ENCODE measurements at regions not wholly inside any gene's neighbourhood (a gene's known extent, or its start where the extent isn't known, plus 50 kb on each side); places are given as distances from the start of the nearest gene placed in this dataset.

DNA sequence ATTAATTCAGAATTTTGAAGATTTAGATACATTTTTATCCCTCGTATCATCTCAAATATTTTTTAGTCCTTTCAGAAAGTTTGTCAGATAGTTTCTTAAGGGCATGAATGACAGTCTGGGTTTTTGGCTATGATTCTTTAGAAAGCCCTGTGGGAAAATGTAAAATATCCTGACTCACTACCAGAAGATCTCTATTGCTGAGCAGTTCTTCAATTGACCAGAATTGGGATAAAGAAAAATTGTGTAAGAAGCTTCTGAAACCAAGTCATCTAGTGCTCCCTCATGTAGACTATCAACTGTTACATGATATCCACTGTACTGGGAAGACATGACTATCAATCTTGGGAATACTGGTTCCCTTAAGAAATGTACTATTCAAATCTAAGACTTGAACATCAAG is 608.3 kb upstream of the CHRM3 start (continued):
- no peak for TF ChIP-seq ZNF292 (tag by site-specific recombination; IDR thresholded peaks at IDR 0.05; ENCODE audit: borderline replicate concordance, low read depth)

DNA sequence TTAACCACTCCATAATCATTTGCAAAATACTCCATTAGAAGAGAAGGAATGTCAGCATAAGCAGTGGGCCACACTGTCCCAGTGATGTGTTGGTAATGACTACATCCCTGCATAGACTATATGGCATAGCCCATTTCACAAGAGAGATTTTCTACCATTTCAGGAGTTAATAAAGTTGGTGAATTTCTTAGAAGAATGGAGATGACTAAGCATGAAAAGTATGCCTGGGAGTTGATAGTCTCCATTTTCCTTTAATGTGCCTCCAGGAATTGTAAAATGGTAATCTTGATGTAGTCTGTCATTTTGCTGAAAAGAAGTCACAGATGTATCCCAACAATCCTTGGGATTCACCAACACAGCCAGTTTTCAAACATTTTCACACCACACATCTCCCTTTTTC is 608.8 kb upstream of the CHRM3 start:
- POLR2A ChIA-PET: no interaction called here
- CTCF ChIA-PET: no interaction called here
- H3K4me1 ChIP-seq (ENCODE audit: control insufficient read depth, insufficient read depth, low read length): no peaks in the 10 kb centered on the region
- H3K4me3 ChIP-seq (ENCODE audit: low read depth, low read length): no peak overlapping the region
- H3K9me3 ChIP-seq (ENCODE audit: control insufficient read depth, insufficient read depth, low read depth, low read length): no peaks in the 10 kb centered on the region
- no peak for TF ChIP-seq ZBTB48 (tag by site-specific recombination; IDR thresholded peaks at IDR 0.05)
- no peak for TF ChIP-seq ZNF48 (tag by site-specific recombination; IDR thresholded peaks at IDR 0.05)
- no peaks in the 10 kb centered on the region for H3K36me3 ChIP-seq (ENCODE audit: control insufficient read depth in 2 of 2, insufficient read depth in 1 of 2, low read length in 2 of 2)
- H3K27ac ChIP-seq (ENCODE audit: extremely low read depth, low read depth, low read length): no peak overlapping the region

DNA sequence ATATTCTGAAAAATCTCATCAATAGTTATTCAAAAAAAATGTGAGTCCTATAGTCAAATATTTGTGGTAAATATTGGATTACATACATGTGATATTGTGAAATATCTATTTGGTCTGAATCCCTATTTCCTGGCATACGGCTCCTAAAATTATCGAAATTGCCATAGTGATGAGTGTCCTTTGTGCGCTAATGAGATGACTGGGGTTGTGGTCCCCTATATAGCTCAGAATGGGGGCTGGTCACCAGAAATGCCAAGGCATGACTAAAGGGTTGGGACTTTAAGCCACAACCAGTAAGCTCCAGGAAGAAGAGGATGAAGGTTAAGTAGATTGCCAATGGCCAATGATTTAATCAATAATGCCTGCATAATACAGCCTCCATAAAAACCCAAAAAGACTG is 610.2 kb upstream of the CHRM3 start:
- Histone ChIP-seq H3K36me3 (ENCODE audit: control insufficient read depth in 2 of 2, insufficient read depth in 1 of 2, low read length in 2 of 2) (no peaks in the 10 kb centered on the region), H3K4me3 (ENCODE audit: low read depth, low read length) (no peak overlapping the region), H3K4me1 (ENCODE audit: control insufficient read depth, insufficient read depth, low read length) (no peaks in the 10 kb centered on the region), H3K27ac (ENCODE audit: extremely low read depth, low read depth, low read length) (no peak overlapping the region), H3K9me3 (ENCODE audit: control insufficient read depth, insufficient read depth, low read depth, low read length) (no peaks in the 10 kb centered on the region)
- TF ChIP-seq ZNF146 (tag by site-specific recombination; IDR thresholded peaks at IDR 0.05) (no peak), ZNF10 (tag by site-specific recombination; IDR thresholded peaks at IDR 0.05) (no peak), ZBTB8A (tag by site-specific recombination; IDR thresholded peaks at IDR 0.05) (no peak), ZNF768 (tag by site-specific recombination; IDR thresholded peaks at IDR 0.05) (no peak), GLI4 (tag by site-specific recombination; IDR thresholded peaks at IDR 0.05) (no peak), ZNF350 (tag by site-specific recombination; IDR thresholded peaks at IDR 0.05) (no peak), ZNF677 (tag by site-specific recombination; IDR thresholded peaks at IDR 0.05) (no peak), ZNF214 (tag by site-specific recombination; IDR thresholded peaks at IDR 0.05; ENCODE audit: borderline replicate concordance) (no peak), ZNF670 (tag by site-specific recombination; IDR thresholded peaks at IDR 0.05; ENCODE audit: low read depth) (no peak), ZNF530 (tag by site-specific recombination; IDR thresholded peaks at IDR 0.05; ENCODE audit: low read depth) (no peak), ZNF16 (tag by site-specific recombination; IDR thresholded peaks at IDR 0.05; ENCODE audit: low read depth) (no peak), ZNF239 (tag by site-specific recombination; IDR thresholded peaks at IDR 0.05) (no peak), ZNF558 (tag by site-specific recombination; IDR thresholded peaks at IDR 0.05) (no peak)
- TF ChIP-seq, protein P1, sequence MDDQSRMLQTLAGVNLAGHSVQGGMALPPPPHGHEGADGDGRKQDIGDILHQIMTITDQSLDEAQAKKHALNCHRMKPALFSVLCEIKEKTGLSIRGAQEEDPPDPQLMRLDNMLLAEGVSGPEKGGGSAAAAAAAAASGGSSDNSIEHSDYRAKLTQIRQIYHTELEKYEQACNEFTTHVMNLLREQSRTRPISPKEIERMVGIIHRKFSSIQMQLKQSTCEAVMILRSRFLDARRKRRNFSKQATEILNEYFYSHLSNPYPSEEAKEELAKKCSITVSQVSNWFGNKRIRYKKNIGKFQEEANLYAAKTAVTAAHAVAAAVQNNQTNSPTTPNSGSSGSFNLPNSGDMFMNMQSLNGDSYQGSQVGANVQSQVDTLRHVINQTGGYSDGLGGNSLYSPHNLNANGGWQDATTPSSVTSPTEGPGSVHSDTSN (CRISPR knock-in tag; IDR thresholded peaks at IDR 0.05): no peak
- TF ChIP-seq, protein P2, sequence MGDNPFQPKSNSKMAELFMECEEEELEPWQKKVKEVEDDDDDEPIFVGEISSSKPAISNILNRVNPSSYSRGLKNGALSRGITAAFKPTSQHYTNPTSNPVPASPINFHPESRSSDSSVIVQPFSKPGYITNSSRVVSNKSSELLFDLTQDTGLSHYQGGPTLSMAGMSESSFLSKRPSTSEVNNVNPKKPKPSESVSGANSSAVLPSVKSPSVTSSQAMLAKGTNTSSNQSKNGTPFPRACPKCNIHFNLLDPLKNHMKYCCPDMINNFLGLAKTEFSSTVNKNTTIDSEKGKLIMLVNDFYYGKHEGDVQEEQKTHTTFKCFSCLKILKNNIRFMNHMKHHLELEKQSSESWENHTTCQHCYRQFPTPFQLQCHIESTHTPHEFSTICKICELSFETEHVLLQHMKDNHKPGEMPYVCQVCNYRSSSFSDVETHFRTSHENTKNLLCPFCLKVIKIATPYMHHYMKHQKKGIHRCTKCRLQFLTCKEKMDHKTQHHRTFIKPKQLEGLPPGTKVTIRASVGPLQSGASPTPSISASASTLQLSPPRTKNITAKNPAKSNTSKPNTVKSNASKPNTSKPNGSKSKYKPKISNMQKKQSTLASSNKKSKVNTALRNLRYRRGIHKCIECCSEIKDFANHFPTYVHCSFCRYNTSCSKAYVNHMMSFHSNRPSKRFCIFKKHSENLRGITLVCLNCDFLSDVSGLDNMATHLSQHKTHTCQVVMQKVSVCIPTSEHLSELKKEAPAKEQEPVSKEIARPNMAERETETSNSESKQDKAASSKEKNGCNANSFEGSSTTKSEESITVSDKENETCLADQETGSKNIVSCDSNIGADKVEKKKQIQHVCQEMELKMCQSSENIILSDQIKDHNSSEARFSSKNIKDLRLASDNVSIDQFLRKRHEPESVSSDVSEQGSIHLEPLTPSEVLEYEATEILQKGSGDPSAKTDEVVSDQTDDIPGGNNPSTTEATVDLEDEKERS (tag by site-specific recombination; IDR thresholded peaks at IDR 0.05): no peak
- TF ChIP-seq, protein P3, sequence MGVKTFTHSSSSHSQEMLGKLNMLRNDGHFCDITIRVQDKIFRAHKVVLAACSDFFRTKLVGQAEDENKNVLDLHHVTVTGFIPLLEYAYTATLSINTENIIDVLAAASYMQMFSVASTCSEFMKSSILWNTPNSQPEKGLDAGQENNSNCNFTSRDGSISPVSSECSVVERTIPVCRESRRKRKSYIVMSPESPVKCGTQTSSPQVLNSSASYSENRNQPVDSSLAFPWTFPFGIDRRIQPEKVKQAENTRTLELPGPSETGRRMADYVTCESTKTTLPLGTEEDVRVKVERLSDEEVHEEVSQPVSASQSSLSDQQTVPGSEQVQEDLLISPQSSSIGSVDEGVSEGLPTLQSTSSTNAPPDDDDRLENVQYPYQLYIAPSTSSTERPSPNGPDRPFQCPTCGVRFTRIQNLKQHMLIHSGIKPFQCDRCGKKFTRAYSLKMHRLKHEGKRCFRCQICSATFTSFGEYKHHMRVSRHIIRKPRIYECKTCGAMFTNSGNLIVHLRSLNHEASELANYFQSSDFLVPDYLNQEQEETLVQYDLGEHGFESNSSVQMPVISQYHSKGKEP (tag by site-specific recombination; IDR thresholded peaks at IDR 0.05): no peak
- TF ChIP-seq, protein P4, sequence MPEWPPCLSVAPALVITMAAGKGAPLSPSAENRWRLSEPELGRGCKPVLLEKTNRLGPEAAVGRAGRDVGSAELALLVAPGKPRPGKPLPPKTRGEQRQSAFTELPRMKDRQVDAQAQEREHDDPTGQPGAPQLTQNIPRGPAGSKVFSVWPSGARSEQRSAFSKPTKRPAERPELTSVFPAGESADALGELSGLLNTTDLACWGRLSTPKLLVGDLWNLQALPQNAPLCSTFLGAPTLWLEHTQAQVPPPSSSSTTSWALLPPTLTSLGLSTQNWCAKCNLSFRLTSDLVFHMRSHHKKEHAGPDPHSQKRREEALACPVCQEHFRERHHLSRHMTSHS (tag by site-specific recombination; IDR thresholded peaks at IDR 0.05): no peak
- TF ChIP-seq, protein P5, sequence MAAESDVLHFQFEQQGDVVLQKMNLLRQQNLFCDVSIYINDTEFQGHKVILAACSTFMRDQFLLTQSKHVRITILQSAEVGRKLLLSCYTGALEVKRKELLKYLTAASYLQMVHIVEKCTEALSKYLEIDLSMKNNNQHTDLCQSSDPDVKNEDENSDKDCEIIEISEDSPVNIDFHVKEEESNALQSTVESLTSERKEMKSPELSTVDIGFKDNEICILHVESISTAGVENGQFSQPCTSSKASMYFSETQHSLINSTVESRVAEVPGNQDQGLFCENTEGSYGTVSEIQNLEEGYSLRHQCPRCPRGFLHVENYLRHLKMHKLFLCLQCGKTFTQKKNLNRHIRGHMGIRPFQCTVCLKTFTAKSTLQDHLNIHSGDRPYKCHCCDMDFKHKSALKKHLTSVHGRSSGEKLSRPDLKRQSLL (tag by site-specific recombination; IDR thresholded peaks at IDR 0.05): no peak
- TF ChIP-seq, protein P6, sequence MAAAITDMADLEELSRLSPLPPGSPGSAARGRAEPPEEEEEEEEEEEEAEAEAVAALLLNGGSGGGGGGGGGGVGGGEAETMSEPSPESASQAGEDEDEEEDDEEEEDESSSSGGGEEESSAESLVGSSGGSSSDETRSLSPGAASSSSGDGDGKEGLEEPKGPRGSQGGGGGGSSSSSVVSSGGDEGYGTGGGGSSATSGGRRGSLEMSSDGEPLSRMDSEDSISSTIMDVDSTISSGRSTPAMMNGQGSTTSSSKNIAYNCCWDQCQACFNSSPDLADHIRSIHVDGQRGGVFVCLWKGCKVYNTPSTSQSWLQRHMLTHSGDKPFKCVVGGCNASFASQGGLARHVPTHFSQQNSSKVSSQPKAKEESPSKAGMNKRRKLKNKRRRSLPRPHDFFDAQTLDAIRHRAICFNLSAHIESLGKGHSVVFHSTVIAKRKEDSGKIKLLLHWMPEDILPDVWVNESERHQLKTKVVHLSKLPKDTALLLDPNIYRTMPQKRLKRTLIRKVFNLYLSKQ (tag by site-specific recombination; IDR thresholded peaks at IDR 0.05; ENCODE audit: borderline replicate concordance): no peak
- CTCF ChIA-PET: no interaction called here
- POLR2A ChIA-PET: no interaction called here
